HG03442 (cell line): ENCODE measurements at regions not wholly inside any gene's neighbourhood (a gene's known extent, or its start where the extent isn't known, plus 50 kb on each side); places are given as distances from the start of the nearest gene placed in this dataset.
"Not testable (repeated sequence)": the region's sequence is repeated elsewhere in the genome, so short reads cannot be mapped to it uniquely, and the experiment has no call there.

Experiments used
- ATAC-seq: cut with Tn5 transposase; IDR thresholded peaks from one replicate; pipeline ENCODE4 v1.9.1; 2021; ENCODE audit warnings: mild to moderate bottlenecking, moderate library complexity; ENCODE audit not compliant: unreplicated experiment

- no peak for ATAC-seq
Measured at GRCh38 chr1:103353391-103353790, 172.1 kb upstream of the RNPC3 start.

- no peak for ATAC-seq
Measured at GRCh38 chr1:103348136-103348535, 177.4 kb upstream of the RNPC3 start.

GRCh38 chr1:103344930-103345329, 180.6 kb upstream of the RNPC3 start:
- ATAC-seq: no peak

GRCh38 chr1:103341377-103341880, 184.1 kb upstream of the RNPC3 start:
- peak; percentile 57 for ATAC-seq

GRCh38 chr1:103337779-103338178, 187.7 kb upstream of the RNPC3 start:
- ATAC-seq: no peak

- ATAC-seq: no peak
Measured at GRCh38 chr1:103336408-103336807, 189.1 kb upstream of the RNPC3 start.

- ATAC-seq: peak; percentile 83
Measured at GRCh38 chr1:103333141-103333540, 192.4 kb upstream of the RNPC3 start.

GRCh38 chr1:103327054-103327719, 198.3 kb upstream of the RNPC3 start:
- no peak for ATAC-seq

GRCh38 chr1:103326595-103326994, 198.9 kb upstream of the RNPC3 start:
- ATAC-seq: no peak

GRCh38 chr1:103309786-103310185, 201.5 kb upstream of the COL11A1 start:
- ATAC-seq: no peak

GRCh38 chr1:103307751-103308150, 199.4 kb upstream of the COL11A1 start:
- ATAC-seq: no peak

GRCh38 chr1:103283841-103284669, 175.7 kb upstream of the COL11A1 start:
- ATAC-seq: no peak

- ATAC-seq: no peak
Measured at GRCh38 chr1:103283371-103283770, 175.0 kb upstream of the COL11A1 start.

- ATAC-seq: no peak
Measured at GRCh38 chr1:103275725-103276124, 167.4 kb upstream of the COL11A1 start.

GRCh38 chr1:103274886-103275285, 166.6 kb upstream of the COL11A1 start:
- ATAC-seq: no peak

- no peak for ATAC-seq
Measured at GRCh38 chr1:103273106-103273505, 164.8 kb upstream of the COL11A1 start.

GRCh38 chr1:103271471-103271870, 163.1 kb upstream of the COL11A1 start:
- not testable (repeated sequence) for ATAC-seq

GRCh38 chr1:103267893-103268292, 159.6 kb upstream of the COL11A1 start:
- no peak for ATAC-seq

- no peak for ATAC-seq
Measured at GRCh38 chr1:103267266-103267665, 158.9 kb upstream of the COL11A1 start.

- ATAC-seq: no peak
Measured at GRCh38 chr1:103266036-103266435, 157.7 kb upstream of the COL11A1 start.

- no peak for ATAC-seq
Measured at GRCh38 chr1:103265551-103265950, 157.2 kb upstream of the COL11A1 start.

GRCh38 chr1:103259982-103260381, 151.7 kb upstream of the COL11A1 start:
- ATAC-seq: no peak
